Panc1 (cell line): ENCODE measurements at regions not wholly inside any gene's neighbourhood (a gene's known extent, or its start where the extent isn't known, plus 50 kb on each side); places are given as distances from the start of the nearest gene placed in this dataset.

Experiments used
- ATAC-seq: fragments of 200-7000 bp; cut with Tn5 transposase; 2 replicates; pipeline ENCODE4 v1.9.1; 2020; ENCODE audit warnings: mild to moderate bottlenecking, moderate library complexity
- BruUV-seq: library from RNA; stranded (reverse); fragments of 400-500 nt; replicated peaks from 2 replicates; lab custom pipeline; 2021; lab: Mats Ljungman, UMichigan
- CTCF ChIA-PET: fragments of 300-600 bp; sonication (Branson Sonifier 250); formaldehyde crosslinking; loops from one replicate; lab custom pipeline; 2022; ENCODE audit warnings: antibody characterized with exemption; lab: Charles Lee
- POLR2A ChIA-PET: fragments of 300-600 bp; sonication (Branson Sonifier 250); formaldehyde crosslinking; loops from one replicate; lab custom pipeline; 2022; ENCODE audit warnings: antibody characterized with exemption; lab: Charles Lee
- DNase-seq: peaks from one replicate; pipeline ENCODE4 v3.0.0-alpha.2; 2010; ENCODE audit warnings: low read depth, low spot score
- H3K27ac ChIP-seq: 2 replicates; pipeline ENCODE4 v1.5.1; 2011; ENCODE audit warnings: mild to moderate bottlenecking, low read length, inconsistent platforms
- H3K27me3 ChIP-seq: fragments of 200-500 bp; sonication (Bioruptor generic); 2 replicates; pipeline ENCODE4 v1.6.0; 2014; ENCODE audit warnings: low read length, inconsistent platforms; ENCODE audit not compliant: control insufficient read depth, insufficient read depth
- H3K36me3 ChIP-seq: fragments of 200-500 bp; sonication (Bioruptor generic); 2 replicates; pipeline ENCODE4 v1.5.1; 2014; ENCODE audit warnings: inconsistent platforms, mild to moderate bottlenecking, low read length, moderate library complexity; ENCODE audit not compliant: control insufficient read depth, insufficient read depth
- H3K4me1 ChIP-seq: 2 replicates; pipeline ENCODE4 v1.5.1; 2011; ENCODE audit warnings: inconsistent platforms, mild to moderate bottlenecking, low read length, moderate library complexity; ENCODE audit not compliant: control insufficient read depth, insufficient read depth
- H3K4me3 ChIP-seq, 2 experiments: 2 replicates each; pipeline ENCODE4 v1.5.1; 2011 to 2012; ENCODE audit warnings: low read depth in 2 of 2, low read length in 2 of 2, mild to moderate bottlenecking in 2 of 2, inconsistent platforms in 1 of 2, moderate library complexity in 1 of 2
- H3K9me3 ChIP-seq: fragments of 200-500 bp; sonication (Bioruptor generic); 2 replicates; pipeline ENCODE4 v1.5.1; 2014; ENCODE audit warnings: low read depth, mild to moderate bottlenecking, inconsistent platforms, low read length, moderate library complexity; ENCODE audit not compliant: control insufficient read depth, insufficient read depth
- POLR2AphosphoS5 ChIP-seq: IDR thresholded peaks from 2 replicates; pipeline ENCODE4 v1.6.1; 2012; ENCODE audit warnings: mild to moderate bottlenecking, low read depth, low read length, moderate library complexity
- SIN3A ChIP-seq: IDR thresholded peaks from 2 replicates; pipeline ENCODE4 v1.6.1; 2012; ENCODE audit warnings: low read depth, mild to moderate bottlenecking, low read length, moderate library complexity, borderline replicate concordance; ENCODE audit not compliant: insufficient read depth
- TCF7L2 ChIP-seq: IDR thresholded peaks from 2 replicates; pipeline ENCODE4 v1.6.1; 2011; ENCODE audit warnings: mild to moderate bottlenecking, low read depth, low read length, inconsistent platforms
- in situ Hi-C: cut with HindIII; loops from 2 replicates; pipeline ENCODE4 v1.10.0; 2016; ENCODE audit warnings: low sequenced_read_pairs, low pct_unique_long_range_greater_than_20kb
- intact Hi-C: fragments of 100-400 bp; cut with micrococcal nuclease; formaldehyde crosslinking; loops from one replicate; pipeline ENCODE4 v1.10.0; 2022; ENCODE audit not compliant: unreplicated experiment
- TF ChIP-seq, protein P1 (sequence below): fragments of 450-650 bp; IDR thresholded peaks from 2 replicates; pipeline ENCODE4 v1.5.1; 2017; ENCODE audit warnings: mild to moderate bottlenecking
- TF ChIP-seq, protein P2 (sequence below), 2 experiments: IDR thresholded peaks; 2 replicates each; pipeline ENCODE4 v1.6.1; 2011 to 2012; ENCODE audit warnings: low read depth in 2 of 2, control low read depth in 1 of 2, low read length in 1 of 2, mild to moderate bottlenecking in 1 of 2, moderate library complexity in 1 of 2; ENCODE audit not compliant: insufficient read depth in 1 of 2

DNA sequence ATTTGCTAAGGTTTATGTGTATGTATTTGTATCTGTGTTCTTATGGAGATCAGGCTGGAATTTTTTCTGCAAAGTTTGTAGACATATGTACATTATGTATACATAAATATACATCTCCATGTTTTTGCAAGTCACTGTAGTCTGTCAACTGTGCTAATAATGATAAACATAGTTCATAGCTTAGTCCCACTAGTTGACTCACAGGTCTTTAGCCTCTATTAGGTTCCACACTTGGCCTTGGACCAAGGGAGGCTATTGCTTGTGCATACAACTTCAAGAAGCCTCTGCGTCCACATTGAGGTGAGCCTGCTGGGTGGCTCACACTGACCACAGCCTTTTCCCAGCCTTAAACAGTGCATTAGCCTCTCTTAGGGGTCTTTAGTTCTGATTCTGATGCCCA is 243.8 kb upstream of the PEX5L start:
- ATAC-seq (peak; percentile 74), DNase-seq (peak; percentile 33)
- ChIA-PET POLR2A (no interaction called here), CTCF (interaction anchor here (0.6 kb wide), 1 partner anchor 17 kb away, joined by 3 read pairs; no protein-coding TSS in a partner anchor)
- Histone ChIP-seq H3K27ac (no peak overlapping the region), H3K9me3 (no peaks in the 10 kb centered on the region), H3K4me3 (no peak overlapping the region), H3K27me3 (no peaks in the 10 kb centered on the region), H3K4me1 (no peaks in the 10 kb centered on the region), H3K36me3 (no peaks in the 10 kb centered on the region)
- BruUV-seq: no TSS peak
- TF ChIP-seq TCF7L2: no peak
- in situ Hi-C loops (no loop called here), intact Hi-C loops (no loop called here)

DNA sequence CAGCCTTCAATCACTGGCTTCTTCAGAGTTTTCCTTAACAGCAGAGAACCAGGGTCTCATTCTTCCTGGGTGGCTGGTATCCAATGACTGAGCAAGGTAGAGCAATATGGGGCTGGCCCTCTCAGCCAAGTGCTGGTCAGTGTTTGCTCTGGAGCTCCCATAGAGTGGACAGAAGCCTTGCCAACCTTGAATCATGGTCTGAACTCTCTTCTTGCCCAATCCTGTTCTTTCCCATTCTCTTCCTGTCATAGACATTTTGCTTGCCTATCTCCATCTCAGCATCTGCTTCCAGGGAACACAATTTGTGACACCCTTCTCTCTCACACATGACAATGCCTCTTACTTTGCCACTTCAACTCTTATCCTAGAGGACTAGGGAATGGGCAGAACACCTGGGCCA is 245.6 kb upstream of the PEX5L start:
- BruUV-seq: no TSS peak
- POLR2A ChIA-PET: no interaction called here
- H3K27ac ChIP-seq: no peak overlapping the region

DNA sequence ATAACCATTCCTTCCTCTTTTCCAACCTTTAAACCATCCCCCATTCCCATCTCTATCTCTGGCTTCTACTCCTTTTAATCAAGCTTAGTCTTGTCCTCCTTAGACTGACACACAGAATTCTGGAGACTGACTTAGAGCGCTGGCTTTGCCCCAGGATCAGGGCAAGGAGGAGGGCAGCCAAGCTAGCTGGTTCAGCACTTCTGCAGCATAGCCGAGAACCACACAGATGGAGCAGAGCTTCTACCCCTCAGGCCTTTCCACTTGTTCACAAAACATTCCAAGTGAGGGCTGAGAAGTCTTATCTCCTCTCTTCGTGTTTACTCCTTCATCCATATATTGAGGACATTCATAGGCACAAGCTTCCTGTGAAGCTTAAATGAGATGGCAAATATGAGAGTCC is 246.5 kb upstream of the PEX5L start:
- CTCF ChIA-PET: no interaction called here
- H3K9me3 ChIP-seq: no peaks in the 10 kb centered on the region
- no peaks in the 10 kb centered on the region for H3K36me3 ChIP-seq
- H3K27ac ChIP-seq: no peak overlapping the region
- no peaks in the 10 kb centered on the region for H3K27me3 ChIP-seq
- in situ Hi-C loops: no loop called here
- ATAC-seq (no peak), DNase-seq (no peak)
- BruUV-seq: no TSS peak
- TF ChIP-seq, protein P1, sequence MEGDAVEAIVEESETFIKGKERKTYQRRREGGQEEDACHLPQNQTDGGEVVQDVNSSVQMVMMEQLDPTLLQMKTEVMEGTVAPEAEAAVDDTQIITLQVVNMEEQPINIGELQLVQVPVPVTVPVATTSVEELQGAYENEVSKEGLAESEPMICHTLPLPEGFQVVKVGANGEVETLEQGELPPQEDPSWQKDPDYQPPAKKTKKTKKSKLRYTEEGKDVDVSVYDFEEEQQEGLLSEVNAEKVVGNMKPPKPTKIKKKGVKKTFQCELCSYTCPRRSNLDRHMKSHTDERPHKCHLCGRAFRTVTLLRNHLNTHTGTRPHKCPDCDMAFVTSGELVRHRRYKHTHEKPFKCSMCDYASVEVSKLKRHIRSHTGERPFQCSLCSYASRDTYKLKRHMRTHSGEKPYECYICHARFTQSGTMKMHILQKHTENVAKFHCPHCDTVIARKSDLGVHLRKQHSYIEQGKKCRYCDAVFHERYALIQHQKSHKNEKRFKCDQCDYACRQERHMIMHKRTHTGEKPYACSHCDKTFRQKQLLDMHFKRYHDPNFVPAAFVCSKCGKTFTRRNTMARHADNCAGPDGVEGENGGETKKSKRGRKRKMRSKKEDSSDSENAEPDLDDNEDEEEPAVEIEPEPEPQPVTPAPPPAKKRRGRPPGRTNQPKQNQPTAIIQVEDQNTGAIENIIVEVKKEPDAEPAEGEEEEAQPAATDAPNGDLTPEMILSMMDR: no peak
- TF ChIP-seq SIN3A (no peak), TCF7L2 (no peak), POLR2AphosphoS5 (no peak)
- TF ChIP-seq, protein P2, sequence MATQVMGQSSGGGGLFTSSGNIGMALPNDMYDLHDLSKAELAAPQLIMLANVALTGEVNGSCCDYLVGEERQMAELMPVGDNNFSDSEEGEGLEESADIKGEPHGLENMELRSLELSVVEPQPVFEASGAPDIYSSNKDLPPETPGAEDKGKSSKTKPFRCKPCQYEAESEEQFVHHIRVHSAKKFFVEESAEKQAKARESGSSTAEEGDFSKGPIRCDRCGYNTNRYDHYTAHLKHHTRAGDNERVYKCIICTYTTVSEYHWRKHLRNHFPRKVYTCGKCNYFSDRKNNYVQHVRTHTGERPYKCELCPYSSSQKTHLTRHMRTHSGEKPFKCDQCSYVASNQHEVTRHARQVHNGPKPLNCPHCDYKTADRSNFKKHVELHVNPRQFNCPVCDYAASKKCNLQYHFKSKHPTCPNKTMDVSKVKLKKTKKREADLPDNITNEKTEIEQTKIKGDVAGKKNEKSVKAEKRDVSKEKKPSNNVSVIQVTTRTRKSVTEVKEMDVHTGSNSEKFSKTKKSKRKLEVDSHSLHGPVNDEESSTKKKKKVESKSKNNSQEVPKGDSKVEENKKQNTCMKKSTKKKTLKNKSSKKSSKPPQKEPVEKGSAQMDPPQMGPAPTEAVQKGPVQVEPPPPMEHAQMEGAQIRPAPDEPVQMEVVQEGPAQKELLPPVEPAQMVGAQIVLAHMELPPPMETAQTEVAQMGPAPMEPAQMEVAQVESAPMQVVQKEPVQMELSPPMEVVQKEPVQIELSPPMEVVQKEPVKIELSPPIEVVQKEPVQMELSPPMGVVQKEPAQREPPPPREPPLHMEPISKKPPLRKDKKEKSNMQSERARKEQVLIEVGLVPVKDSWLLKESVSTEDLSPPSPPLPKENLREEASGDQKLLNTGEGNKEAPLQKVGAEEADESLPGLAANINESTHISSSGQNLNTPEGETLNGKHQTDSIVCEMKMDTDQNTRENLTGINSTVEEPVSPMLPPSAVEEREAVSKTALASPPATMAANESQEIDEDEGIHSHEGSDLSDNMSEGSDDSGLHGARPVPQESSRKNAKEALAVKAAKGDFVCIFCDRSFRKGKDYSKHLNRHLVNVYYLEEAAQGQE (IDR thresholded peaks at IDR 0.05; ENCODE audit: insufficient read depth in 1 of 2, low read depth in 2 of 2, low read length in 1 of 2): no peak
- H3K4me3 ChIP-seq: no peak overlapping the region
- H3K4me1 ChIP-seq: no peaks in the 10 kb centered on the region
- intact Hi-C loops: no loop called here
- POLR2A ChIA-PET: no interaction called here

More for the DNA sequence above, 245.6 kb upstream of the PEX5L start:
- H3K4me1 ChIP-seq: no peaks in the 10 kb centered on the region
- CTCF ChIA-PET: no interaction called here
- no peaks in the 10 kb centered on the region for H3K27me3 ChIP-seq
- DNase-seq (no peak), ATAC-seq (no peak)
- intact Hi-C loops (no loop called here), in situ Hi-C loops (no loop called here)
- no peak overlapping the region for H3K4me3 ChIP-seq
- H3K36me3 ChIP-seq: no peaks in the 10 kb centered on the region
- TF ChIP-seq TCF7L2 (no peak), POLR2AphosphoS5 (no peak)
- H3K9me3 ChIP-seq: no peaks in the 10 kb centered on the region
